ENCODE measurements at regions not wholly inside any gene's neighbourhood (a gene's known extent, or its start where the extent isn't known, plus 50 kb on each side); places are given as distances from the start of the nearest gene placed in this dataset.
A peak's percentile ranks its signal among the peaks of the same experiment; 100 is the strongest.

DNA sequence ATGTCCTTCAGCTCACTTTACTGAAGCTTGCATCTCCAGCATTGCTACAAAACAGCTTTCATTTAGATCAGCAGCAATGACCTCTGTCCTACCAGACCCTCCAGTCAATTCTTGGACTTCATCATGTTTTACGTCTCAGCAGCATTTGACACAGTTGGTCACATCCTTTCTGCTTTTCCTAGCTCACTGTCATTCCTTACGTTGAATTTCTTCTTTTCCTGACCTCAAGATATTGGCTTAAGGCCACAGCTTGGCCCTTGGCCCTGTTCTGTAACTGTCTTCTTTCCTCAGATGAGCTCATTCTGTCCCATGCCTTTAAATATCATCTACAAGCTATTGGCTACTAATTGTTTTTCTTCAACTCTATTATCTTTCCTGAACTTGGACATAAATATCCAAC lies 576.2 kb upstream of the KCNMB2 start:
- ATAC-seq (no peak), DNase-seq (no peak)
- no peaks in the 10 kb centered on the region for H3K36me3 Mint-ChIP-seq (ENCODE audit: low read depth)
- peaks cover 3% of the 10 kb centered on the region for H3K4me1 Mint-ChIP-seq
- H3K27me3 Mint-ChIP-seq = no peaks in the 10 kb centered on the region
- no peak overlapping the region for H3K4me3 Mint-ChIP-seq
- H3K27ac Mint-ChIP-seq = no peak overlapping the region
- H3K9me3 Mint-ChIP-seq = no peaks in the 10 kb centered on the region

DNA sequence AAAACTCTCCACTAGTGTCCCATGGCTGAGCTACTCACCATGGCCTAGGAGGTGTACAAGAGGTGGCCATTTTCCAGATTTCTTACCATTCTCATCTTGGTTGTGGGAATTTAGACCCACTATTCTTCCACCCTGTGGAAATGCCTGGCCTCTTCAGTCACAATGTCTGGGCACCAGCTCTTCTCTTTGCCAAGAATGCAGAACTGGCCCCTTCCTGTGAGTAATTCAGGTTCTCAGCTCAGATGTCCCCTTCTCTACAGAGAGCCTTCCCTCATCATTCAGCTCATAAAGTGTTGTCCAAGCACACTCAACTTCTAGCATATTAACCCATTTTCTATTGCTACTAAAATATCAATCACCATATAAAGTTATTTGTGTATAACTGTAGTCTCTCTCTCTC lies 575.5 kb upstream of the KCNMB2 start:
- ATAC-seq = no peak
- Mint-ChIP-seq H3K27ac (no peak overlapping the region), H3K4me1 (peaks cover 3% of the 10 kb centered on the region), H3K27me3 (no peaks in the 10 kb centered on the region), H3K4me3 (no peak overlapping the region), H3K36me3 (ENCODE audit: low read depth) (no peaks in the 10 kb centered on the region), H3K9me3 (no peaks in the 10 kb centered on the region)
- DNase-seq = no peak

DNA sequence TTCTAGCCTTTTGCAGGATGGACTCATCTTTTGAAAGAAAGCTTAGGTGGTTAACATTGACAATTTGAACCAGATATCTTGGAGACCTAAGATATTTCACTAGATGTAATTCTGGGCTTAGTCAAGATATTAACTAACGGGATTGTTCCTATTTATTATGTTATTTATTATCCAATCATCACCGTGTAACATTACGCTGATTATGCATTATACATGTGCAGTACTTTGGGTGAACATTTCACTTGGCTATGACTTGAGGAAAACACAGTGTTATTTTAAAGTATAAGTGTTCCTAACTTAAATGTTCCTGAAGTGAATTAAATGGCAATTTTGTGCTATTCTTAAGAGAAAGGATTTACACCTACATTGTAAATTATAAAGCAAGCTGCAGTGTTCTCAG lies 574.5 kb upstream of the KCNMB2 start:
- Mint-ChIP-seq H3K4me1 (peaks cover 5% of the 10 kb centered on the region), H3K36me3 (ENCODE audit: low read depth) (no peaks in the 10 kb centered on the region), H3K9me3 (no peaks in the 10 kb centered on the region), H3K27ac (no peak overlapping the region), H3K27me3 (no peaks in the 10 kb centered on the region), H3K4me3 (no peak overlapping the region)
- no peak for DNase-seq
- ATAC-seq = no peak

DNA sequence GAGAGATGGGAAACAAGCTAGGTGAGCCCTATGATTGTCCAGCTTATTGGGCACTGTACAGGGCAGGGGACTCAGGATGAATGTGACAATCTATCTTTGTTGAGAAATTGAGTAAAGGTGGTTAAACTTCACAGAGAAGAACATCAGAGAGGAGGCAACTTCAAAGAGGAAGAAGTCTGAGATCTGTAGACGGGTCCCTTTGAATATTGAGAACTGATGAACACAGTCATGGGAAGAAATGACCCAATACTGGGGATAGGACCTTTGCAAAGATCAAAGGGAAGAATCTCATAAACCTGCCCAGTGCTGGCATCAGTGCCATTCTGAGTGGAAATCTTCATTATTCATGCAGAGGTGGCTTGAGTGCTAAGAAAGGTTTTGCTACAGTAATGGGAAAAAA lies 569.7 kb upstream of the KCNMB2 start:
- no peak overlapping the region for H3K4me3 Mint-ChIP-seq
- no peaks in the 10 kb centered on the region for H3K36me3 Mint-ChIP-seq (ENCODE audit: low read depth)
- no peak for DNase-seq
- peaks cover 5% of the 10 kb centered on the region for H3K4me1 Mint-ChIP-seq
- no peak overlapping the region for H3K27ac Mint-ChIP-seq
- H3K27me3 Mint-ChIP-seq = no peaks in the 10 kb centered on the region
- ATAC-seq = no peak
- H3K9me3 Mint-ChIP-seq = no peaks in the 10 kb centered on the region

DNA sequence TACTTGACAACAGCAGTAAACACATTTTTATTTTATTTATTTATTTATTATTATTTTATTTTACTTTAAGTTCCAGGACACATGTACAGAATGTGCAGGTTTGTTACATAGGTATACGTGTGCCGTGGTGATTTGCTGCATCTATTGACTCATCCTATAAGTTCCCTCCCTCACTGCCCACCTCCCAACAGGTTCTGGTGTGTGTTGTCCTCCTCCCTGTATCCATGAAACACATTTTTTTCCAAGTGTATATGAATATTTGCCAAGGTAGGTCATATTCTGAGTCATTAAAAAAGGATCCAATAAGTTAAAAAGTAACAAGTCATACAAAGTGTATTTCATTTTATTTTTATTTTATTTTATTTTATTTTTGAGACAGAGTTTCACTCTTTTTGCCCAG lies 567.3 kb upstream of the KCNMB2 start:
- no peaks in the 10 kb centered on the region for H3K27me3 Mint-ChIP-seq
- no peaks in the 10 kb centered on the region for H3K36me3 Mint-ChIP-seq (ENCODE audit: low read depth)
- H3K4me3 Mint-ChIP-seq = no peak overlapping the region
- H3K9me3 Mint-ChIP-seq = no peaks in the 10 kb centered on the region
- DNase-seq (no peak), ATAC-seq (no peak)
- peaks cover 3% of the 10 kb centered on the region for H3K4me1 Mint-ChIP-seq
- no peak overlapping the region for H3K27ac Mint-ChIP-seq

DNA sequence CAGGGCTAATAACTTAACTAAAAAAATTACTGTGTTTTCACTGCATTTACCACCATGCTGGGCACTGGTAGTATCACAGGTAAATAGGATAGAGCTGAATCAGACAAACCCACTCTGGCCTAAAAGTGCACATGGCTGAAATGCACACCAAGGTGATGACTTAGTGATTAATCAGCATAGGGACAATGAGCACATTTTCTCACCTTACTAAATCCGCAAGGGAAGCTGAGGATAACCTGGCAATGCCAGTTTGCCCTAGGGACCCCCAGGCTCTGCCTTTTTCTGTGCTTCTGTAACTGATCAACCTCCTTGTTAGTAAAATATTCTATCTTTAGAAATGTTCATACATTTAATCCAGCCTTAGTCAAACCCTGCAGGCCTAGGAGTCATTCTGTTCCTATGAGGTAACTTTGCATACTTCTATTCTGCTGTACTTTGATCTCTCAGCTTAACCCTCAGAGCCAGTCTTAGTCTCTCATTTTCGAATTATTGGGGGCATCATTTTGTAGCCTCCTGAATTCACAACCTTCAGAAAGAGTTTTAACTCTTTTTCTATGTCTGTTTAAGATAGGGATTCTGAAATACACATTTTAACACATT lies 562.9 kb upstream of the KCNMB2 start:
- no peak for DNase-seq
- Mint-ChIP-seq H3K27ac (no peak overlapping the region), H3K9me3 (no peaks in the 10 kb centered on the region), H3K4me3 (no peak overlapping the region), H3K36me3 (ENCODE audit: low read depth) (no peaks in the 10 kb centered on the region), H3K27me3 (no peaks in the 10 kb centered on the region), H3K4me1 (peaks cover 2% of the 10 kb centered on the region)
- ATAC-seq = no peak

DNA sequence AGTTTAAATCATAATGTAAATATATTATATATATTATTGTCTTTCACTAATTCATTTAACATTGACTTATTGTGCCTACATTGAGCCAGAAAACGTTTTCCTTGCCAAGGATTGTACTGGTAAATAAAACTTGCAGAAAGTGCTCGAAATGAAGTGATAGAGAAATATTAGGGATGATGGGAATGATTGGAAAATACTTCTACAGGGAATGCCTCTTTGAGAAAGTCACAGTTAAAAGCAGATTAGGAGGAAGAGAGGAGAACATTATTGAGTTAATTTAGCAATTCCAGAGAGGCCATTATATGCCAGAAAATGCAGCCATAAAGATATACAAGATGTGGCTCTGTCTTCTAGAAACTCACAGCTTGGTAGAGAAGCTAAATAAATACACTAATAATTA lies 560.0 kb upstream of the KCNMB2 start:
- Mint-ChIP-seq H3K9me3 (no peaks in the 10 kb centered on the region), H3K27me3 (no peaks in the 10 kb centered on the region), H3K27ac (no peak overlapping the region), H3K4me1 (peaks cover 2% of the 10 kb centered on the region), H3K36me3 (ENCODE audit: low read depth) (no peaks in the 10 kb centered on the region), H3K4me3 (no peak overlapping the region)
- no peak for DNase-seq
- no peak for ATAC-seq

DNA sequence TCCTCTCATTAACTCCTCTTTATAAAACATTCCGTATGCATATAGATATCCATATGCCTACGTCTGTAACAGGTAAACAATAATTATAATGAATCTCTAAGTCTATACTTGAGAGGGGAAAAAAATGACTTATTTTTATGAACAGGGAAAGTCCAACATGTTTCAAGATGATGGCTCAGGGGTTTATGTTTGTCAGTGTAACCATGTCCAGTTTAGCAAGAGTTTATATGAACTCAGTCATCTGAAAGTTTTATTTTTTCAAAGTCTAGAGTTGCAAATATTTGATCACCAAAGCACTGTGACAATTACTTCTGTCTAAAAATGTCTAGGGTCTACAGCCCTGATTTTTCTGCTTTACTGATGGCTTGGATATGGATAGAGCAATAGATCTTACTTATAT lies 559.4 kb upstream of the KCNMB2 start:
- Mint-ChIP-seq H3K27ac (no peak overlapping the region), H3K36me3 (ENCODE audit: low read depth) (no peaks in the 10 kb centered on the region), H3K9me3 (no peaks in the 10 kb centered on the region), H3K4me1 (peaks cover 2% of the 10 kb centered on the region), H3K27me3 (no peaks in the 10 kb centered on the region), H3K4me3 (no peak overlapping the region)
- DNase-seq (no peak), ATAC-seq (no peak)

DNA sequence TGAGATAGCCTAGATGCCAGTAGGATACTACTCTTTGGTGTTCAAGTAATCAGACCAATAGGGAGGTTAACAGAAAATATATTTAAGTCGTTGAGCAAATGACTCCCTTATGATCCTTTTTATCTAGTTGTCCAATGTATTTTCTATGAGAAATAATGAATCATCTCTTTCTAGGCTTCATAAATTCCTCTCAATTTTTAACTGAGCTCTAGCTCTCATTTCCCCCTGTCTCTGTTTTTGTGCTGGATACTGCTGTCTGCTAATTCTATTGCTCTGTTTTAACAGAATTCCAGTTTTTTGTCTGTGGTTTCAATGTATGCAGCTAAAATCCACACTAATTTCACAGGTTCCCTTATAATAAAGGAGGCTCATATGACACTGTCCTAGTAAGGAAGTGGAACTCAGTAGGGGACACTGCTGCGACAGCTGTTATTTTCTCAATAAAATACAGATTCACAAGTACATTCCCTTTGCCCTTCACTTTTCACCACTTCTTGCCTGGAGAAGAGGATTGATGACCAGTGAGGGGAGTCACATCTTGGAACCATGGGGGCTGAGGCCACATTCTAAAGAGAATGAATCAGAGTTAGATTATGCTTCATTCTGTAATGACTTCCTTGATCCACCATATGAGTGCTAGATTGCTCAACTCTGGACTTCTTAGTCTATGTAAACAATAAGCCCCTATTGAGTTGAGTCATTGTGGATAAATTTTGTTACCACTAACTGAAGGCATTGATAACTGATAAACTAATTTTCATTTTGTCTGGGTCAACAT lies 558.7 kb upstream of the KCNMB2 start:
- Mint-ChIP-seq H3K4me3 (no peak overlapping the region), H3K4me1 (peaks cover 7% of the 10 kb centered on the region), H3K27ac (no peak overlapping the region), H3K36me3 (ENCODE audit: low read depth) (no peaks in the 10 kb centered on the region), H3K27me3 (no peaks in the 10 kb centered on the region), H3K9me3 (no peaks in the 10 kb centered on the region)
- ATAC-seq (peak; percentile 54), DNase-seq (no peak)

DNA sequence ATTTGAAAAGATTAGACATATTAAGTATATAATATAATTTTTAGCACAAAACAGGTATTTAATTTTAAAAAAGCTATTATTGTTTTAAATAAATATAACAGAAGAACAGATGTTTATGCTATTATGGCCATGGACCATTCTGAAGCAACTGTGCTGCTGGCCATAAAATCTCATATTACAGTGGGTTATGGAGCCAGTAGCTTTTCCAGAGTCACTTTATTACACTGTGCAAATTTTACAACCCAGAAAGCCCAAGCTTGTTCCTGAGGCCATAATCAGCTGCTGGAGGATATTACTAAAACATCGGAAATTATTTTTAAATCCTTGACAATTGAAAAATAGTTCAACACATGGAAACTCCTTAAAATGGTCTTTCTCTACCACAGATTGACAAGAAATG lies 557.3 kb upstream of the KCNMB2 start:
- Mint-ChIP-seq H3K4me1 (peaks cover 9% of the 10 kb centered on the region), H3K36me3 (ENCODE audit: low read depth) (no peaks in the 10 kb centered on the region), H3K27ac (no peak overlapping the region), H3K4me3 (no peak overlapping the region), H3K9me3 (no peaks in the 10 kb centered on the region), H3K27me3 (no peaks in the 10 kb centered on the region)
- DNase-seq (no peak), ATAC-seq (no peak)

DNA sequence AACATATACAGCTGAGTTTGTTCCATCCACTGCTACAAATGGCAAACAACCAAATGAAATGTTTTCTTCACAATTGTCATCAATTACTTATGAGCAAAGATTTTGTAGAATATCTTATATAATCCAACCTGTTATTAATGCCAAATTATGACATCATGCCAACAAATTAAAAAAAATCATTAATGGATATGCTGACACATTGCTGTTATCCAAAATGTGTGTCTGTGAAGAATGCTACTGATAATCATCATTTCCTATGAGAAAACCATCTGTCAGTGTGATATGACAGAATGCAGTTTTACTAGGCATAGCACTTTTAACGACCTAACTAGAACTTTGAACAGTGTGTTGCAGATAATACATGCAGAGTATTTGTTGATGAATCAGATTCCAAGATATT lies 556.5 kb upstream of the KCNMB2 start:
- Mint-ChIP-seq H3K36me3 (ENCODE audit: low read depth) (no peaks in the 10 kb centered on the region), H3K9me3 (no peaks in the 10 kb centered on the region), H3K27me3 (no peaks in the 10 kb centered on the region), H3K27ac (no peak overlapping the region), H3K4me1 (peaks cover 9% of the 10 kb centered on the region), H3K4me3 (no peak overlapping the region)
- DNase-seq = no peak
- ATAC-seq = no peak

DNA sequence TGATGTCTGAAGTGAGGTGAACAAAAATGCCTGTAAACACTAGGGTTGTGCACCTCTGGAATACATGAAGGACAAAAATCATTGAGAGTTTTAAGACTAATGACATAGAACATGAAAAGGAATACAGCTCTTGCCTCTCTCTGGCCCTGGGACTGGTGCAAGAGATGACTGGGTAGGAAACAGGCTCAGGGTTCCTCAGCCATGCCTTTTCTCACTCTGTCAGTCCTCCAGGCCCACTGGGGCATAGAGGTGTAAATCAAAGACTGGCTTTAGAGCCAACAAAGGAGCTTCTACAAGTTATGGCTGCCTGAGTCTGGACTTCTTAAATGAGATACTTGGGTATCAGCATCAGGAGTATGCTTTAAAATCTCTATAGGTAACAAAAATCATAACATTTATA lies 554.7 kb upstream of the KCNMB2 start:
- H3K36me3 Mint-ChIP-seq (ENCODE audit: low read depth) = no peaks in the 10 kb centered on the region
- peaks cover 9% of the 10 kb centered on the region for H3K4me1 Mint-ChIP-seq
- no peak for ATAC-seq

DNA sequence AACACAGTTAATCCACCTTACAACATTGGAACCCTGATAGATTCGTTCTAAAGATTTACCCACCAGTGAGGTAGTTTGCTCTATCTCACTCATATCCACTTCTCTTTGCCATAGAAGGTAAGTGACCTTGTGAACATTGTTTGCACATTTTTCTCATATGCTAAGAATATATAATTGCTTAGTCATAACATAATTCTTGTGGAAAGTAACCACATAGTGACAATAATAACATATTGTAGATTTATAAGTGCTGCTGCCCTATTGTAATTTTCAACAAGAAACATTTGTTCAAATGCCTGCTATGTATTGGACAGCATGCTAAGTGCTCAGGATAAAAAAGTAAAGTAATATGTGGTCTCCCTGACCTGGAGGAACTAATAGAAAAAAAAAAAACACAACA lies 554.2 kb upstream of the KCNMB2 start:
- no peaks in the 10 kb centered on the region for H3K27me3 Mint-ChIP-seq
- H3K27ac Mint-ChIP-seq = no peak overlapping the region
- H3K4me1 Mint-ChIP-seq = peaks cover 9% of the 10 kb centered on the region
- no peak for DNase-seq
- no peak for ATAC-seq
- H3K36me3 Mint-ChIP-seq (ENCODE audit: low read depth) = no peaks in the 10 kb centered on the region
- H3K4me3 Mint-ChIP-seq = no peak overlapping the region
- no peaks in the 10 kb centered on the region for H3K9me3 Mint-ChIP-seq

More for the DNA sequence above, 554.7 kb upstream of the KCNMB2 start:
- H3K27ac Mint-ChIP-seq = no peak overlapping the region
- no peaks in the 10 kb centered on the region for H3K27me3 Mint-ChIP-seq
- no peak for DNase-seq
- no peaks in the 10 kb centered on the region for H3K9me3 Mint-ChIP-seq
- H3K4me3 Mint-ChIP-seq = no peak overlapping the region

DNA sequence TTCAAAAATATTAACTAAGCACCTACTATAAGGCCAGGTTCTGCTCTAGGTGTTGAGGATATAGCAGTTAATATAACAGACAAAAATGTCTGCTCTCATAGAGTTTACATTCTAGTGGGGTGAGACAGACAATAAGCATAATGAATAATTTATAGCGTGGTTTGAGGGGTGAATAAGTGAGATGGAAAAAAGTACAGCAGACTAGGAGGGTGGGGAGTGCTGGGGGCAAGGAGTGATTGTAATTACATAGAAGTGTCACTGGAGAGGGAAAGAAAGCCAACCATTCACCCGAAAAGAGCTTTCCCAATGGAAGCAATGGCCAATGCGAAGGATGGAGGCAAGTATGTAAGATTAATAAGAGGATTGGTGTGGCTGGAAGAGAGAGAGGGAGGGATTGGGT lies 552.9 kb upstream of the KCNMB2 start:
- H3K4me3 Mint-ChIP-seq = no peak overlapping the region
- no peaks in the 10 kb centered on the region for H3K9me3 Mint-ChIP-seq
- ATAC-seq = peak; percentile 40
- H3K36me3 Mint-ChIP-seq (ENCODE audit: low read depth) = no peaks in the 10 kb centered on the region
- H3K4me1 Mint-ChIP-seq = peaks cover 7% of the 10 kb centered on the region
- no peak for DNase-seq
- no peaks in the 10 kb centered on the region for H3K27me3 Mint-ChIP-seq
- H3K27ac Mint-ChIP-seq = no peak overlapping the region

DNA sequence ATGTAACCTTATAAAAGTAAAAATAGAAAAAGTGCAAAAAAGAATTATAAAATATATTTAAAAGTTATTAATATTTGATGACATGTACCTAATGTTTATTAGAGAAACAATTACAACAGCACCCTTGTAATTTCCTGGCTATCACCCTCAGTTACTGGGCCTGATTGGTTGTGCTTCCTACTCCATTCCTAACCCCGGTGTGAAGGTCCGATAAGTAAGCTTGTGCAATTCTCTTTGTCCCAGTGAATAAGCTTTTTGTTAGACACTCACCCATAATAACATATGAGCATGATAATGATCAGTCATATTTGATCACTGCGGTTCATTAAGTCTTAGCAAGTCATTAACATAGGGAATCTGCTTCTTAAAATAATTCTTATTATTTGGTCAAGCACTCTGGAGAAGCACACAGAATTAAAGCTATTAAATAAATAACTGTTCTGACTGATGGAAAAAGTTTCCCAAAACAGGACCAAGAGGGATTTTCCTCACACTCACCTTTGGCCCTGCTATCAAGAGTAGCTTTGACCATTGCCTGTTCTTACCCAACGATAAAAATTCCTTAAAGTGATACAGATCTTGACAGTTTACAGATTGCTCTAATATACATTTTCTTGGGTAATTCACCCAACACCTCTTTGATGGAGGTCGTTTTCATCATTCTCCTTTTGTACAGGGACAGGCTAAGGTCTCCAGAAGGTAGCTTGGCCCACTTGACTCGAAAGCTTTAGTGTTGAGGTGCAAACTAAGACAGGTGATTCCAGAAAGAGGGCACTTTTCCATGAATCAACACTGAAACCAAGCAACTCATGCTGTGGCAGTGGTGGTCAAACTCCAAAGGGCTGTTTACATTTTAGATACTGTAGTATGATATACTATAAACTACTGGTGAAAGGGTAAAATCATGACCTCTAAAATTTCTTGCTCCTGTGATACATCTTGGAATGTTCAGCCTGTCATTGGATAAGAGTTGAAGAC lies 543.0 kb upstream of the KCNMB2 start:
- no peak for DNase-seq
- Mint-ChIP-seq H3K4me1 (peaks cover 45% of the 10 kb centered on the region), H3K4me3 (no peak overlapping the region), H3K36me3 (ENCODE audit: low read depth) (peaks cover 5% of the 10 kb centered on the region), H3K27me3 (no peaks in the 10 kb centered on the region), H3K9me3 (peaks cover 11% of the 10 kb centered on the region), H3K27ac (no peak overlapping the region)
- ATAC-seq = no peak

Data from activated naive CD8-positive, alpha-beta T cell treated with anti-CD3 and anti-CD28 coated beads, Interleukin-2, amount 50 U/mL, for 24 hours (primary cell).